ENCODE measurements at regions not wholly inside any gene's neighbourhood (a gene's known extent, or its start where the extent isn't known, plus 50 kb on each side); places are given as distances from the start of the nearest gene placed in this dataset.

- TF ChIP-seq CTCF (IDR thresholded peaks at IDR 0.05) (no peak), EP300 (IDR thresholded peaks at IDR 0.05) (no peak)
Measured at GRCh38 chr4:147354237-147354636, 126.7 kb upstream of the EDNRA start.
